Heart left ventricle (tissue), 16 donors: ENCODE measurements at regions not wholly inside any gene's neighbourhood (a gene's known extent, or its start where the extent isn't known, plus 50 kb on each side); places are given as distances from the start of the nearest gene placed in this dataset.

Experiments used
- ATAC-seq, 4 donors: fragments of 200-7000 bp; cut with Tn5 transposase; one replicate each; pipeline ENCODE4 v1.9.1; 2020 to 2022; ENCODE audit warnings: moderate library complexity in 4 of 4, mild to moderate bottlenecking in 3 of 4, moderate number of reproducible peaks in 1 of 4
- DNase-seq, 5 donors: peaks; one replicate each; pipeline ENCODE4 v3.0.0-alpha.2; 2020
- H3K27ac ChIP-seq, 12 donors: fragments of 200-600 bp; sonication (generic) in 4 of 12; one replicate each; pipeline versions ENCODE4 v1.5.0 to v1.8.0; 2016 to 2022; ENCODE audit warnings: mild to moderate bottlenecking in 2 of 12
- H3K27me3 ChIP-seq, 9 donors: fragments of 200-600 bp; sonication (generic) in 2 of 9; one replicate each; pipeline versions ENCODE4 v1.5.1 to v1.8.0; 2016 to 2022; ENCODE audit warnings: mild to moderate bottlenecking in 3 of 9
- H3K36me3 ChIP-seq, 9 donors: fragments of 200-600 bp; sonication (generic) in 2 of 9; one replicate each; pipeline versions ENCODE4 v1.5.0 to v1.8.0; 2018 to 2022; ENCODE audit warnings: mild to moderate bottlenecking in 2 of 9
- H3K4me1 ChIP-seq, 12 donors: fragments of 200-600 bp; sonication (generic) in 4 of 12; one replicate each; pipeline versions ENCODE4 v1.5.0 to v1.8.0; 2016 to 2022; ENCODE audit warnings: mild to moderate bottlenecking in 3 of 12
- H3K4me3 ChIP-seq, 12 donors: fragments of 200-600 bp; sonication (generic) in 4 of 12; one replicate each; pipeline versions ENCODE4 v1.5.0 to v1.8.0; 2017 to 2022; ENCODE audit warnings: mild to moderate bottlenecking in 9 of 12, moderate library complexity in 4 of 12
- H3K9me3 ChIP-seq, 12 donors: fragments of 200-600 bp; sonication (generic) in 4 of 12; one replicate each; pipeline versions ENCODE4 v1.5.0 to v1.8.0; 2016 to 2022; ENCODE audit warnings: mild to moderate bottlenecking in 1 of 12
- CTCF ChIP-seq, 12 donors: fragments of 200-600 bp; sonication (generic) in 4 of 12; IDR thresholded peaks; one replicate each; pipeline versions ENCODE4 v1.5.0 to v1.8.0; 2018 to 2022; ENCODE audit warnings: antibody characterized with exemption in 12 of 12, mild to moderate bottlenecking in 5 of 12
- POLR2A ChIP-seq, 2 donors: fragments of 450-650 bp; IDR thresholded peaks; one replicate each; pipeline ENCODE4 v1.6.1; 2017; ENCODE audit warnings: antibody characterized with exemption in 2 of 2, mild to moderate bottlenecking in 2 of 2, moderate library complexity in 2 of 2
- WGBS, 4 donors: extraction: QIAGEN DNeasy Blood & Tissue Kit in 2 of 4; methylation state at CpG; one replicate each; pipeline versions ENCODE4 v1.1.5 to v1.1.7; 2013 to 2018; 5-methylcytosine and 5-hydroxymethylcytosine counted together
- intact Hi-C, 10 donors: fragments of 100-400 bp; cut with DNase I; formaldehyde crosslinking; loops; one replicate each; pipeline versions ENCODE4 v1.11.1 to v1.14.2; 2022
- donor health status: ischemic (EF 13 %, LVEDD 7.1; RV severe dilation, severe dysfunction).
- donor health status: healthy with polysubstance abuse.
- donor health status: DM: no; HTN: yes; CAD: no.
- donor health status: DM: no; HTN: no; CAD: no.
- donor health status: ischemic (EF 25% LVEDD 6.9; RV normal size, moderate dysfunction).
- donor health status: ischemic (EF 25% LVEDD 5.7; RV mildly dilated, moderate dysfunction).
- donor health status: healthy.
- donor health status: DM: yes; HTN: yes; CAD: no.
- donor health status: ischemic (EF 35%, LVEDD 5.7; RV mildly dilated, moderate dysfunction).
- donor health status: nonischemic (EF 11% LVEDD 7.7; RV severe dilation, severe dysfunction).
- donor health status: DM: yes; HTN: yes; CAD: no.
- donor health status: PGD.
- donor health status: ischemic (EF 29% LVEDD 5.4; RV normal size, mild dysfunction).
- donor health status: nonischemic (EF 23%, LVEDD 6.1; RV moderate dilation, normal function).

- H3K27me3 ChIP-seq = no peaks in the 10 kb centered on the region
- H3K36me3 ChIP-seq = no peaks in the 10 kb centered on the region
- WGBS, 4 donors = 90 to 94% (median 92%) methylated on average over 1 of the region's 1 CpG
- TF ChIP-seq POLR2A (IDR thresholded peaks at IDR 0.05) (no peak), CTCF (IDR thresholded peaks at IDR 0.05) (no peak)
- H3K4me1 ChIP-seq = peaks cover 0 to 4% (median 0%) of the 10 kb centered on the region in 12 donors
- H3K9me3 ChIP-seq = peaks cover 0 to 2% (median 0%) of the 10 kb centered on the region in 12 donors
- intact Hi-C loops = no loop called here
- DNase-seq (no peak), ATAC-seq (no peak)
- no peak overlapping the region for H3K4me3 ChIP-seq
- H3K27ac ChIP-seq = no peak overlapping the region
These were observed 142.5 kb upstream of the DPT start for GRCh38 chr1:168871531-168871930.

- DNase-seq = no peak
- Histone ChIP-seq H3K4me3 (no peak overlapping the region), H3K27ac (no peak overlapping the region), H3K27me3 (no peaks in the 10 kb centered on the region), H3K4me1 (peaks cover 0 to 12% (median 7%) of the 10 kb centered on the region in 12 donors), H3K9me3 (no peaks in the 10 kb centered on the region), H3K36me3 (no peaks in the 10 kb centered on the region)
- 96 to 100% (median 99%) methylated on average over 1 of the region's 1 CpG for WGBS, 4 donors
- ATAC-seq = no peak
- intact Hi-C loops = no loop called here
- TF ChIP-seq POLR2A (IDR thresholded peaks at IDR 0.05) = no peak
- no peak for TF ChIP-seq CTCF (IDR thresholded peaks at IDR 0.05)
These were observed 146.8 kb upstream of the DPT start for GRCh38 chr1:168875831-168876230.

- ATAC-seq (no peak), DNase-seq (no peak)
- Histone ChIP-seq H3K27ac (no peak overlapping the region), H3K4me3 (no peak overlapping the region), H3K4me1 (peaks cover 0 to 22% (median 7%) of the 10 kb centered on the region in 12 donors), H3K36me3 (no peaks in the 10 kb centered on the region), H3K27me3 (no peaks in the 10 kb centered on the region), H3K9me3 (no peaks in the 10 kb centered on the region)
- intact Hi-C loops = no loop called here
- 90 to 95% (median 93%) methylated on average over 1 of the region's 1 CpG for WGBS, 4 donors
- TF ChIP-seq CTCF (IDR thresholded peaks at IDR 0.05) (no peak), POLR2A (IDR thresholded peaks at IDR 0.05) (no peak)
These were observed 147.8 kb upstream of the DPT start for GRCh38 chr1:168876830-168877229.

- Histone ChIP-seq H3K4me3 (peak overlapping the region in 3 of 12 donors; percentile 4 to 33 (median 30)), H3K27ac (peak overlapping the region in 8 of 12 donors; percentile 13 to 67 (median 26)), H3K36me3 (no peaks in the 10 kb centered on the region), H3K27me3 (no peaks in the 10 kb centered on the region), H3K4me1 (peaks cover 0 to 24% (median 7%) of the 10 kb centered on the region in 12 donors), H3K9me3 (no peaks in the 10 kb centered on the region)
- intact Hi-C loops = no loop called here
- TF ChIP-seq POLR2A (IDR thresholded peaks at IDR 0.05) = no peak
- DNase-seq = peak in 3 of 5 donors; percentile 20 to 45 (median 36)
- WGBS, 4 donors = 40 to 50% (median 50%) methylated on average over 10 of the region's 10 CpGs
- ATAC-seq = peak; percentile 68 to 88 (median 84)
These were observed 151.1 kb upstream of the DPT start for GRCh38 chr1:168879896-168880734.
